NCI-H1092 treated with DMSO at 0.1 percent for 48 hours (cell line): ENCODE measurements at regions not wholly inside any gene's neighbourhood (a gene's known extent, or its start where the extent isn't known, plus 50 kb on each side); places are given as distances from the start of the nearest gene placed in this dataset.

Source experiments
- DNase-seq: peaks from one replicate; lab custom pipeline; 2025; lab: John Stamatoyannopoulos, UW

- no peak for DNase-seq
These were observed 84.6 kb upstream of the COL6A5 start for GRCh38 chr3:130260918-130261317.

GRCh38 chr3:130263708-130264107 lies 81.8 kb upstream of the COL6A5 start:
- no peak for DNase-seq

- no peak for DNase-seq
These were observed 78.7 kb upstream of the COL6A5 start for GRCh38 chr3:130266817-130267216.

GRCh38 chr3:130276203-130276803 lies 69.2 kb upstream of the COL6A5 start:
- peak; percentile 20 for DNase-seq

- no peak for DNase-seq
These were observed 56.8 kb upstream of the COL6A5 start for GRCh38 chr3:130288670-130289069.

GRCh38 chr3:130291148-130291547 lies 54.3 kb upstream of the COL6A5 start:
- DNase-seq, result no peak

GRCh38 chr3:130293247-130293646 lies 52.2 kb upstream of the COL6A5 start:
- DNase-seq, result no peak
